22Rv1 (cell line): ENCODE measurements at regions not wholly inside any gene's neighbourhood (a gene's known extent, or its start where the extent isn't known, plus 50 kb on each side); places are given as distances from the start of the nearest gene placed in this dataset.

Experiments
- ZFX ChIP-seq: fragments of 450-650 bp; IDR thresholded peaks from 2 replicates; pipeline ENCODE4 v1.6.1; 2017; ENCODE audit warnings: antibody characterized with exemption, borderline replicate concordance
- TF ChIP-seq, protein P1 (sequence below): fragments of 450-650 bp; IDR thresholded peaks from 2 replicates; pipeline ENCODE4 v1.5.1; 2017; ENCODE audit warnings: mild to moderate bottlenecking

DNA sequence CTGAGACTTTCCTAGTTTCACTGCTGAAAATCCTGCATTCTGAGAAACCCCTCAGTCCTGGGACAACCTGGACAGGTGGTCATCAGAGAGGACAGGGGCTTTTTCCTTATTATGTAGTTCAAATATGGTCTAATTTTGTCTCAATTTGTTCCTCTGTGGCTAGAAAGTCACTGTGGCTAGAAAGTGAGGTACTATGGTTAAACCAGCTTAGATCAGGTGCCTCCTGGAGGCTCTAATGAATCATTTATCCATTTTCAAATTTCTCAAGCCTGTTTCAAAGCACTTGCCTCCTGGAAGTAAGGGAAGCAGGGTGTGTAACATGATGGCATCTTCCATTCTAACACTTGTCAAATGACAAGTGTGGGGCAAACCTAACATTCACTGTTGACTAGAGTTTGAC is 326.8 kb downstream of the PIK3C3 start:
- TF ChIP-seq, protein P1, sequence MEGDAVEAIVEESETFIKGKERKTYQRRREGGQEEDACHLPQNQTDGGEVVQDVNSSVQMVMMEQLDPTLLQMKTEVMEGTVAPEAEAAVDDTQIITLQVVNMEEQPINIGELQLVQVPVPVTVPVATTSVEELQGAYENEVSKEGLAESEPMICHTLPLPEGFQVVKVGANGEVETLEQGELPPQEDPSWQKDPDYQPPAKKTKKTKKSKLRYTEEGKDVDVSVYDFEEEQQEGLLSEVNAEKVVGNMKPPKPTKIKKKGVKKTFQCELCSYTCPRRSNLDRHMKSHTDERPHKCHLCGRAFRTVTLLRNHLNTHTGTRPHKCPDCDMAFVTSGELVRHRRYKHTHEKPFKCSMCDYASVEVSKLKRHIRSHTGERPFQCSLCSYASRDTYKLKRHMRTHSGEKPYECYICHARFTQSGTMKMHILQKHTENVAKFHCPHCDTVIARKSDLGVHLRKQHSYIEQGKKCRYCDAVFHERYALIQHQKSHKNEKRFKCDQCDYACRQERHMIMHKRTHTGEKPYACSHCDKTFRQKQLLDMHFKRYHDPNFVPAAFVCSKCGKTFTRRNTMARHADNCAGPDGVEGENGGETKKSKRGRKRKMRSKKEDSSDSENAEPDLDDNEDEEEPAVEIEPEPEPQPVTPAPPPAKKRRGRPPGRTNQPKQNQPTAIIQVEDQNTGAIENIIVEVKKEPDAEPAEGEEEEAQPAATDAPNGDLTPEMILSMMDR: no peak
- no peak for TF ChIP-seq ZFX
